Transverse colon (tissue), 4 donors: ENCODE measurements at regions not wholly inside any gene's neighbourhood (a gene's known extent, or its start where the extent isn't known, plus 50 kb on each side); places are given as distances from the start of the nearest gene placed in this dataset.

ENCODE experiments used
- DNase-seq: peaks from one replicate; pipeline ENCODE4 v3.0.0-alpha.2; 2019
- H3K27ac ChIP-seq, 4 donors: fragments of 200-600 bp; sonication (generic); 2 replicates each; pipeline ENCODE4 v1.5.1; 2016 to 2018; ENCODE audit warnings: inconsistent platforms in 4 of 4
- H3K27me3 ChIP-seq: fragments of 200-600 bp; sonication (generic); 2 replicates; pipeline ENCODE4 v1.5.1; 2017; ENCODE audit warnings: inconsistent platforms
- H3K36me3 ChIP-seq, 4 donors: fragments of 200-600 bp; sonication (generic); 2 replicates each; pipeline ENCODE4 v1.5.1; 2017 to 2019; ENCODE audit warnings: inconsistent platforms in 4 of 4
- H3K4me1 ChIP-seq, 4 donors: fragments of 200-600 bp; sonication (generic); 2 replicates each; pipeline ENCODE4 v1.5.1; 2017 to 2020; ENCODE audit warnings: inconsistent platforms in 4 of 4
- H3K4me3 ChIP-seq, 4 donors: fragments of 200-600 bp; sonication (generic); 1 replicate in 1 of 4; 2 replicates in 3 of 4; pipeline versions ENCODE4 v1.5.1 to v1.6.1; 2017 to 2019; ENCODE audit warnings: inconsistent platforms in 4 of 4
- H3K9me3 ChIP-seq, 2 donors: fragments of 200-600 bp; sonication (generic); 2 replicates each; pipeline ENCODE4 v1.5.1; 2017 to 2019; ENCODE audit warnings: inconsistent platforms in 2 of 2
- CTCF ChIP-seq, 5 experiments: fragments of 200-600 bp in 3 of 5; fragments of 450-650 bp in 2 of 5; sonication (generic) in 3 of 5; IDR thresholded peaks; 1 replicate in 2 of 5; 2 replicates in 3 of 5; pipeline ENCODE4 v1.5.1; 2016 to 2017; ENCODE audit warnings: antibody characterized with exemption in 5 of 5, inconsistent platforms in 3 of 5, mild to moderate bottlenecking in 2 of 5, moderate library complexity in 1 of 5
- EP300 ChIP-seq: sonication (generic); formaldehyde crosslinking; IDR thresholded peaks from one replicate; pipeline ENCODE4 v1.6.1; 2017; ENCODE audit warnings: antibody characterized with exemption, low read depth
- POLR2A ChIP-seq: fragments of 450-650 bp; IDR thresholded peaks from one replicate; pipeline ENCODE4 v1.6.1; 2016; ENCODE audit warnings: antibody characterized with exemption, mild to moderate bottlenecking, moderate library complexity
- POLR2AphosphoS5 ChIP-seq, 3 donors: sonication (generic); formaldehyde crosslinking; IDR thresholded peaks; one replicate each; pipeline ENCODE4 v1.6.1; 2016; ENCODE audit warnings: antibody characterized with exemption in 3 of 3
- WGBS, 2 donors: methylation state at CpG; one replicate each; pipeline ENCODE4 v1.1.5; 2018; ENCODE audit warnings: low coverage in 1 of 2; 5-methylcytosine and 5-hydroxymethylcytosine counted together
- in situ Hi-C, 4 donors: fragments of 200-750 bp; cut with MboI; loops; one replicate each; pipeline versions ENCODE4 v1.15.0 to v1.15.1; 2017; ENCODE audit warnings: low sequenced_read_pairs in 3 of 4, low pct_ligation_motif_present in 1 of 4, low pct_unique_long_range_greater_than_20kb in 1 of 4
- intact Hi-C: fragments of 100-400 bp; cut with DNase I; formaldehyde crosslinking; loops from one replicate; pipeline ENCODE4 v1.15.1; 2023; ENCODE audit warnings: low total_unique reads

- in situ Hi-C loops (no loop called here), intact Hi-C loops (no loop called here)
- Histone ChIP-seq H3K27me3 (no peaks in the 10 kb centered on the region), H3K4me3 (no peak overlapping the region), H3K36me3 (no peaks in the 10 kb centered on the region), H3K27ac (no peak overlapping the region), H3K9me3 (no peaks in the 10 kb centered on the region), H3K4me1 (no peaks in the 10 kb centered on the region)
- TF ChIP-seq POLR2AphosphoS5 (IDR thresholded peaks at IDR 0.05) (no peak), CTCF (IDR thresholded peaks at IDR 0.05) (no peak), EP300 (no peak)
- DNase-seq: no peak
Observed at GRCh38 chr5:19098434-19098833, 889.6 kb downstream of the CDH18 start.

- no peaks in the 10 kb centered on the region for H3K27me3 ChIP-seq
- no peak for DNase-seq
- H3K36me3 ChIP-seq: no peaks in the 10 kb centered on the region
- H3K4me3 ChIP-seq: no peak overlapping the region
- TF ChIP-seq POLR2AphosphoS5 (IDR thresholded peaks at IDR 0.05) (no peak), POLR2A (no peak), EP300 (no peak), CTCF (IDR thresholded peaks at IDR 0.05) (no peak)
- WGBS, 2 donors: 71 to 74% methylated on average over 1 of the region's 1 CpG
- intact Hi-C loops: no loop called here
- H3K9me3 ChIP-seq: no peaks in the 10 kb centered on the region
- no peaks in the 10 kb centered on the region for H3K4me1 ChIP-seq
- no peak overlapping the region for H3K27ac ChIP-seq
- in situ Hi-C loops: no loop called here
Observed at GRCh38 chr5:19099195-19099594, 888.8 kb downstream of the CDH18 start.

- H3K9me3 ChIP-seq: no peaks in the 10 kb centered on the region
- no peaks in the 10 kb centered on the region for H3K36me3 ChIP-seq
- DNase-seq: no peak
- in situ Hi-C loops (no loop called here), intact Hi-C loops (no loop called here)
- 46 to 70% methylated on average over 1 of the region's 1 CpG for WGBS, 2 donors
- H3K27ac ChIP-seq: no peak overlapping the region
- TF ChIP-seq EP300 (no peak), POLR2AphosphoS5 (IDR thresholded peaks at IDR 0.05) (no peak), CTCF (IDR thresholded peaks at IDR 0.05) (no peak), POLR2A (no peak)
- H3K4me3 ChIP-seq: no peak overlapping the region
- no peaks in the 10 kb centered on the region for H3K27me3 ChIP-seq
- H3K4me1 ChIP-seq: no peaks in the 10 kb centered on the region
Observed at GRCh38 chr5:19104948-19105347, 883.1 kb downstream of the CDH18 start.

GRCh38 chr5:19122923-19123322 is 865.1 kb downstream of the CDH18 start:
- H3K36me3 ChIP-seq: no peaks in the 10 kb centered on the region
- H3K9me3 ChIP-seq: no peaks in the 10 kb centered on the region
- intact Hi-C loops (no loop called here), in situ Hi-C loops (no loop called here)
- 73 to 78% methylated on average over 1 of the region's 1 CpG for WGBS, 2 donors
- no peaks in the 10 kb centered on the region for H3K27me3 ChIP-seq
- no peaks in the 10 kb centered on the region for H3K4me1 ChIP-seq
- TF ChIP-seq POLR2A: no peak
- TF ChIP-seq EP300: no peak
- no peak for TF ChIP-seq POLR2AphosphoS5 (IDR thresholded peaks at IDR 0.05)
- no peak for TF ChIP-seq CTCF (IDR thresholded peaks at IDR 0.05)
- DNase-seq: no peak
- H3K4me3 ChIP-seq: no peak overlapping the region
- H3K27ac ChIP-seq: no peak overlapping the region
